Renal cortex interstitium (tissue), 11 donors: ENCODE measurements at regions not wholly inside any gene's neighbourhood (a gene's known extent, or its start where the extent isn't known, plus 50 kb on each side); places are given as distances from the start of the nearest gene placed in this dataset.
"Not testable (repeated sequence)": the region's sequence is repeated elsewhere in the genome, so short reads cannot be mapped to it uniquely, and the experiment has no call there.

Experiments
- DNase-seq, 11 donors: peaks; one replicate each; pipeline ENCODE4 v3.0.0-alpha.2; 2013; ENCODE audit warnings: low read depth in 9 of 11, low spot score in 4 of 11; ENCODE audit errors: extremely low read depth in 1 of 11

DNA sequence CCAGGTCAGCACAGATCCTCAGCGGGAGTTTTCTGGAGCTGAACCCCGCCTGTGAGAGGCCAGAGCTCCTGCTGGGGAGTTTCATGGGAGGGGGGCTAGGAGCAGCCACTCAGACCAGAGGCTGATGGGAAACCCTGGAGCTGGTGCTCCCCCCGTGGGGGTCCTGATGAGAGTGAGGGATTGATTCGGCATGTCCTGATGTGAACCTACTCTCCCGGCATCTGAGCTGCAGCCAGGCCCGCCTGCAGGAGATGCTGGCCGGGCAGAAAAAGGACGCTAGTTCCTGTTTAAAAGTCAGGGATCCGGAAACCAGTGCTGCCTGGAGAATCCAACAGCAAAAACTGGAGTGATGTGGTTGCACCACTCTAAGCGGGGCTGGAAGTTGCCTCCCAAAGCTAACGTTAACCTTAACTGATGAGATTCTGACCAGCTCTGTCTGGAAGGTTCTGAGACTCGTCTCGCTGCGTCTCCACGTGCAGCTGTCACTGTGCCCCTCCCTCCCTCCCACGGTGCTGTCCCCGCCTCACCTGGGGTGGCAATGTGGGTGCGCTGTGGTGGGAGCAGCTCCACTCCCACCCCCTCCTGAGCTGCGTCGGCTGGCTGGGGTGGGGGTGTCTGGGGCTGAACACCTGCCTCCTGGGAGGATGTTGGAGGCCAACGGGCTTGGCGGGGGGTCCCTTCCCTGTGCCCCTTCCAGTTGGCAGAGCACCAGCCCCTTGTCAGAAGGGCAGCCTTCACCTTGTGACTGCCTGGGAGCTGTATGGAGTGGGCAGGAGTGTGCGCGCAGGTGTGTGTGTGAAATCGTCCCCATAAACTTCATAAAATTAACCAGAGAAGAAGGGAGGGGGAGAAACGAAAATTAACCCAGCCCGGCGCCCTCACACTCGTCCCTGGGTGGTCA is 96.0 kb upstream of the LRPAP1 start:
- DNase-seq: not testable (repeated sequence)

DNA sequence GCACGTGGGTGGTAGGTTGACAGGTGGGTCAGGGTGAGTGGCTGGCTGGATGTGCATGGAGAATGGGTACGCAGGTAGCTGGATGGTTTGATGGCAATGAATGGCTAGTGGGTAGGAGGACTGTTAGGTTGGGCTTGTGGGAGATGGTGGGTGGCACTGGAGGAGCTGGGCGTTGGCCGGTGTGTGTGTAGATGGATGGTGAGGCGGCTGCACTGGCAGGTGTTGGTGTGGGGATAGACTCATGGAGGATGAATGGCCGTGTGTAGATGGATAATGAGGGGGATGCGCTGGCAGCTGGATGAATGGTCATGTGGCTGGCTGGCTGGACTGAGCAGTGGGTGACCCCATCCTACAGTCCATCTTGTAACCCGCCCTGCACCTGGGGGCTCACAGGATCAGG is 95.2 kb upstream of the LRPAP1 start:
- DNase-seq: not testable (repeated sequence)

DNA sequence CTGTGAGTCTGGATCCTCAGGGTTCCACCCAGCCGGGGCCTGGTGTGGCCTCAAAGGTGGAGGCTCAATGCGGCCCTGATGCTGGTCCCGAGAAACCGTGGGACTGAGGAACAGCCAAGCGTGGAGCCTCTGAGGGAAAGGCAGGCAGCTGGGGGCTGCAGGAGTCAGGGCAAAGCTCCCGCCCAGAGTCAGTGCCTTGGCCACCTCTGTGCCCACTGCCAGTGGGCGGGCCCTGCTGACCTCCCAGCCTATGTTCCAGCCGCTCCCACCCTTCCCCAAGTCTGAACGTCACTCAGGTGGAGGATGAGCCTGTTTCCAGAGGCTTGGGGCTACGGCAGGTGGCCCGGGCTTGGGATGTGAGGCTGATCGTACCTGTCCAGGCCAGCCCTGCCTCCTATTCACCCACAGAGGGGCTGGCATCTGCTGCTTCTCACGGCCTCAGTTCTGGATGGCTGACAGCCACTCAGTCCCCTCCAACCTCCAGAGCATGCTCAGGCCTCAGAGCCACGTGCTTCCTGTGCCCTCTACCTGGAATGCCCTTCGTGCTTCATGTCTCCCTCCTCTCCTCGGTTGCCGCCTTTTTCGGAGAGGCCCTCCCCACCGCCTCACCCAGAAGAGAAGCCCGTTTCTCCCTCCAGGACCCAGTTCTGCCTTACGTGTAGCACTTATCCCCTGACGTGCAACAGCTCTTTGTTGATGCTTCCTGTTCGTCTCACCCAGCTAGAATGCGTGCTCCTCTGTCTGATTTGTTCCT is 94.1 kb upstream of the LRPAP1 start:
- DNase-seq: not testable (repeated sequence)

DNA sequence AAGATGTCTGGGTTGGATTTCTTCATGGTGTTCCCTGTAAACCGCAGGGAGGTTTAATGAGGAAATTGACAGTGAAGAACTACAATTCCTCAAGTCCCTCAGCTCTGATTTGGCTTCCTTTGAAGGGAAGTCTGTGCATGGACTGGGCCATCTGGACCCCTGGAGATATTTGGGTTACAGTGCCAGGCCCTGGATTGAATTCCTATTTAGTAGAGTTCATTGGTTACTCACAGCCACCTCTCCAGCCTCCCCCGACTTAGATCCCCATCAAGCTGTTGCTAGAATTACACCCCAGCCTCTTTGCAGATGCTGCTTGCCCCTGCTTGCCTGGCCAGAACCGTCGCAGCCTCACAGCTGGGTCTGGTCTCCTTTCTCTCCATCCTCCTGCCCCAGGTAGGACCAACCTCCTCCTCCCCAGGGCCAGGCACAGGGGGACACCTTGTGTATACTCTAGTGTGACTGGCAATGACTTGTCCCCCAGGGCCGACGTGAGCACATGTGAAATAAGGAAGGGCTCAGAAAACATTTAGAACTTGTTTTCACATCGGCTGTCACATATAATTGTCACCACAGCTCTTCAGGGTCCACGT is 93.2 kb upstream of the LRPAP1 start:
- not testable (repeated sequence) for DNase-seq

DNA sequence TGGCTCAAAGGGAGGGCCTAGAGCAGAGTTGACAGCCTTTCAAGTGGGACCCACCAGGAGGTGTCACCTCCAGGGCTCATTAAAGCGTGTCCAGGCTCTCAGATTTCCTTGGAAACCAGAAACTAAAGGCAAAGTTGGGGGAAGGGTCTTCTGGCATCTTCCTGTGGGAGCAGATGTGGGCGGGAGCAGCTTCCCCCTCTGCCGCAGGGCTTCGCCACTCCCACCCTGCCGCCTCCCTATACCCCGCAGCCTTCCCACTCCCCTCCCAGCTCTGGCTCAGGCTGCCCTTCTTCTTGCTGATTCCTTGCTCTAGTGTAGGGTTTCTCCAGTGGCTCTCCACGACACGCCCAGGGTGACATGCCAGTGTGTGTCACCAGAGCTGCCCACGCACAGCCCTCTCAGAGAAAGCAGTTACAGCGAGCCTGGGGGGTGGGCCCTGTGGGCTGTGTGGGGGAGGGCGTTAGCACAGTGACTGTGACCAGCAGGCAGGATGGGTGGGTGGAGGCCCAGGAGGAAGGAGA is 91.6 kb upstream of the LRPAP1 start:
- DNase-seq: peak in 4 of 11 donors; percentile 40 to 49 (median 42)

DNA sequence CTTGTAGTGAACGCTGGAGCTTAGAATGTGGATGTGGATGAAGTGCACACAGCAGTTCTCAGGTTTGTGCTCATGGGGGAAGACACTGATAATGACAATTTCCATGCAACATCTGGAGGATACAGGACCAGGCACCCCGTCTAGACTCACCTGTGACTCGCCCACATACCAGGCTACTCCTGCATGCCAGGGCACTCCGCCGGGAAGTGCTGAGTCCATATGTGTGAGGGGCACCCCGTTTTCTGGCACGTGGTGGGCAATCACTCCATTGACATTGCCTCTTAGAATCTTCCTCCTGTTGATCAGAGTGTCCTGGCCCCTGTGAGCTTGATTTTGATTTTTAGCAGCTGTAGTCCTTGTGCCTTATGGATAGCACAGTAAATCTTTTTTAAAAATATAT is 90.9 kb upstream of the LRPAP1 start:
- DNase-seq: no peak

DNA sequence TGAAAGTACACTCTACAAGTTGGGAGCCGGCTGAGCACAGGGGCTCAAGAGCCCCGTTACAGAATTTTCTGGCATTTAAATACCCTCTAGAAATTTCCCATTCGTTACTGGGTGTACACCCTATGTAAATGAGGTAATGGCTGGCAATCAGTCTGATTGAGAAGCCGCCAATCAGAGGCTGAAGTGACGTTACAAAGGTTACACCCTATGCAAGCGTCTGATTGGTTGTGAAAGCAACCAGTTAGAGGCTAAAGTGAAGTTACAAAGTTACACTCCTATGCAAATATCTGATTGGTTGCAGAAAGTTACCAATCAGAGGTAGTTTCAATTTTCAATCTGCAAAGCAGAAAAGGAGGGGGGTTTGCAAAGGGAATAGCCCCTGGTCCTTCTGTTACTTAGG is 88.1 kb upstream of the LRPAP1 start:
- not testable (repeated sequence) for DNase-seq

DNA sequence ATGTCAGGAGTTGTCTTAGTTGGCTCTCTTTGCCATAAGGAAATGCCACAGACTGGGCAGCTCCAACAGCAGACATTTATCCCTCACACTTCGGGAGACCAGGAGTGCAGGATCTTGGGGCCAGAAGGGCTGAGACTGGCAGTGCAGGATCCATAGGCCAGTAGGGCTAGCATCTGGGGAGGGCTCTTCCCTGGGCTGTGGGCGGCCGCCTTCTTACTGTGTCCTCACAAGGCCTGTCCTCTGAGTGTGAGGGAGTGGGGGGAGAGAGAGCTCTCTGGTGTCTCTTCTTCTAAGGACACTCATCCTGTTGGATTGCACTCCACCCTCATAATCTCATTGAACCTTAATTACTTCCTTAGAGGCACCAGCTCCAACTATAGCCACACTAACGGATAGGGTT is 87.5 kb upstream of the LRPAP1 start:
- DNase-seq: not testable (repeated sequence)

DNA sequence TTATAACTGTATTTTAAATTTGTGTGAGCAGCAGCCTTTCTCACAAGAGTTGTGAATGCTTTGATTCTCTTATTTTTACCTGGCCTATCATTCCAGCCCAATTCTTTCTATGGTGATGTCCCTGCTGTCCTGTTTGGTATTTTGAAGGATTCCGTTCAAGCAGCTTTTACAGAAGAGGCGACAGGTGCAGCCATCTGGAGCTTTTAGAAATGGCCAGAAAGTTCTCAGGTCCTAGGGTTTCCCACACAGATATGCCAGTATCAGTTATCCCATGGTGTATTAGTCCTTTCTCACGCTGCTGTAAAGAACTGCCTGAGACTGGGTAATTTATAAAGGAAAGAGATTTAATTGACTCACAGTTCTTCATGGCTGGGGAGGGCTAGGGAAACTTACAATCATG is 86.1 kb upstream of the LRPAP1 start:
- not testable (repeated sequence) for DNase-seq

DNA sequence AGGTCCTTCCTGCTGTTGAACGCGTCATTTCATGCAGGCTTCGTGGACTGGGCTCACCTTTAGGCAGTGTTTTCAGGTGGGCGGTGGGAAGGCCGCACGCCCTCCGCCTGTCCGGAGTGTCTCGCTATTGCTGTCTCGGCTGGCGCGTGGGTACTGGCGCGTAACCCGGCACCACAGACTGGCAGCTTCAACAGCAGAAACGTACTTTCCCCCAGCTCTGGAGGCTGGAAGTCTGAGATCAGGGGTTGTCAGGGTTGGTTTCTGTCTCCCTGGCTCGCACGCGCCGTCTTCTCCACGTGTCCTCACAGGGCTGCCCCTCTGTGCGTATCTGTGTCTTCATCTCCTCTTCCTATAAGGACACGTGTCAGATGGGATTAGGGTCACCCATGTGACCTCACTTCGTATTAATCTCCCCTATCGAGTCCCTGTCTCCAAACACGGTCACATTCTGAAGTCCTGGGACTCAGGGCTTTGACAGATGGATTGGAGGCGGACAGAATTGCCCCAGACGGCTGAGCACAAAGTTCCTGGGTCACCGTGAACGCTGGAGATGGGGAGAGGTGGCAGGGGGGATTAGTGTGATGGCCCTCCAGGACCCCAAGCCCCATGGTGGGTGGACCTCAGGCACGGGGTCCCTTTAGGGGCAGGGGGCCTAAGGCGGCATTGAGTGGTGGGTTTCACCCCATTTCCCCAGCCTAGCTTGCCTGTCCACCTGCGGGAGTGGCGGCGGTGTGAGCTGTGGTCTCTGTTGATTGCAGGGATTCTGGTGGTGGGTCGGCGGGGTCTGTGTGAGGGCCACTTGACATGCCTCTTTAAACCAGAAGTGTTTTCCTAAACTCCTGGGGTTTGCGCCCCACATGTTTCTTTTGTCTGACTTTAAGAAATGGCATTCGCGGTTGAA is 83.4 kb upstream of the LRPAP1 start:
- DNase-seq: no peak

DNA sequence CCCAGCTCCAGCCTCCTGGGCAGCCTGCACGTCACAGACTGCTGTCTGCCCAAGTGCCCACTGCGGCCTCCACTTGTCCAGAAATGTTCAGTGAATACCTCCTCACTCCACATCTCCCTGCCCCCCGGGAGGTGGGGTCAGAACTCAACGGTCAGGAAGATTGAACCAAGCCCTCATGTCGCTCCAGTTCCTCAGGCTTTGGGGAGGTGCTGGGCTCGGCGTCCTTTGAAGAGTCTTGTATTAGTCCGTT is 82.4 kb upstream of the LRPAP1 start:
- no peak for DNase-seq

DNA sequence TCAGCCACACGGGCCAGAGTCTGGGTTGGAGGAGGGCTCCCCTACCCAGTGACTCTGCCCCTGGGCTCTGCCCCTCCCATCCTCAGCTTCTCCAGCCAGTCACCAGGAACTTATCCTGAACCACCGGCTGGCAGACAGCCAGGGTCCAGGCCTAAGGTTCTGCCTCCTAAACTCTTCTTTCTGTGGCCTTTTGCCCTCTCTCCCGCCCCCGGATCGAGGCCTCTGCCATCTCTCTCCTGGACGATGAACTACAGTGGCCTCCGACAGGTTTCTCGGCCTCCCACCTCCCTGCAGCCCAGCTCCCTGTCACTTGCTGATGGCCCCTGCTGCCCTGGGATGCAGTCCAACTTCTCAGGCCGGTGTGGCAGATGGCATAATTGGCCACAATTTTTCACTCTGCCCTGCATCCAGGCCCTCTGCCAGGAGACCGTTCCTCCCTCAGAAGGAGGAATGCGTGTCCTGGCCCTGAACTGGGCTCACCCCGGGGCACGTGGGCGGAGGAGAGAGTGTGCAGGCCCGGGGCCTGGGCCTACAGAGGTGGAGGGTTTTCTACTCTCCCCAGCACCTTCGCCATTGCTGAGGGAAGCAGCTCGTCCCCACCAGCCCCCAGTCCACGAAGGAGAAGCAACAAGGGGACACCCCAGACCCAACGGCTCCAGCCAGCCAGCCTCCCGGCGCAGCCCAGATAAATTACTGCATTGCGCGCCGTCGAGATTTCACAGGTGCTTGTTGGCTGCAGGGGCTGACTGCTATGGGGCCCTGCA is 81.9 kb upstream of the LRPAP1 start:
- no peak for DNase-seq

DNA sequence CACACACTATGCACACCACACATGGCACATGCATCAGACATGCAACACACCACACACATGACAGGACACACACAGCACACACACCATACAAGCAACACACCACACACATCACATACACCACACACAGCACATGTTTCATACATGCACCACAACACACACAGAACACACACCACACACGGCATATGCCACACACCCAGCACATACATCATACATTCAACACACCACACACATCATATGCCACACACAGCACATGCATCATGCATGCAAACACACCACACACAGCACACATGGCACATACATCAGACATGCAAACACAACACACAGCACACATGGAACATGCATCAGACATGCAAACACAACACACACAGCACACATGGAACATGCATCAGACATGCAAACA is 80.7 kb upstream of the LRPAP1 start:
- no peak for DNase-seq

DNA sequence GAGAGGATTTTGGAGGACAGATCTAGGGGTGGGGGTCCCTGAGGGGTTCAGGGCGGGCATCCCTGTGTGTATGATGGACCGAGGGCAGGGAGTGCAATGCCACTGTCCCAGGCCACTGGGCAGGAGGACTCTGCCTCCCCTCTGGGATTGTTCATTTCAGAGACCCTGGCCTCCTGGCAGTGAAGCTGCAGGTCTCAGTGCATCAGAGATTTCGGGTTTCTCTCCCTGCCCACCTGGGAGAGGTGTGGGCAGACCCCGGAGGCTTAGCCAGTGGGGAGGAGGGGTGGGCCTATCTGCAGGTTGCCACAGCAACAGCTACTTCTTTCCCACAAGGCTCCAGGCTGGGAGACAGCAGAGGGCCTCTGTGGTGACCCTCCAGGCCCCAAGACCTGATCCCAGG is 80.1 kb upstream of the LRPAP1 start:
- DNase-seq: no peak

DNA sequence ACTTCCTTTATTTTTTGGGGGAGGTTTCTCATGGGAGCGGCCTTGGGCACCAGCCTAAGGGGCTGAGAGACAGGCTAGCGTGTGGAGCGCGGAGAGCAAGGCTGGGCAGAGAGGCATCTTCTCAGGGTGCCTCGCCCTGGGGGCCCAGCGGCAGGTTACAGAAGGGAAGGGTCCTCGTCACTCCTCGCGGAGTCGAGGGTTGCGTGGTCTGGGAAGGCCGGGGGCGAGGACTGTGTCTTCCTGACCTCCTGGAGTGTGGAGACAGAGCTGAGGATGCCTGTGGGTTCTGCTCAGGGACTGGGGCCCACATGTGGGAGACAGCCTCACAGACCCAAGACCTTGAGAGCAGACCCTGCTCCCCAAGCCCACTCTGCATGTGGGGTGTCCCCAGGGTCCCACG is 79.6 kb upstream of the LRPAP1 start:
- no peak for DNase-seq

DNA sequence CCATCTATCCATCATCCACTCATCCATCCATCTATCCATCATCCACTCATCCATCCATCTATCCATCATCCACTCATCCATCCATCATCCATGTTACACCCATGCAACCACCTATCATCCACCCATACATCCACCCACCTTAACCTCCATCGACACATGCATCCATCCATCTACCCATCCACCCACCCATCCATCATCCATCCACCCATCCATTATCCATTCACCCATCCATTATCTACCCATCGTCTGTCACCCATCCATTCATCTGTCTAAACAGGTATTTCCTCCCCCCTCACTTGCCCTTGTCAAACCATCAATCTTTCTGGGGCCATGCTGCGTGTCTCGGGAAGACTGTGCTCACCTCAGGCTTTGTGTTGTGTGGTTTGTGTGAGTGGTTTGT is 78.6 kb upstream of the LRPAP1 start:
- not testable (repeated sequence) for DNase-seq

DNA sequence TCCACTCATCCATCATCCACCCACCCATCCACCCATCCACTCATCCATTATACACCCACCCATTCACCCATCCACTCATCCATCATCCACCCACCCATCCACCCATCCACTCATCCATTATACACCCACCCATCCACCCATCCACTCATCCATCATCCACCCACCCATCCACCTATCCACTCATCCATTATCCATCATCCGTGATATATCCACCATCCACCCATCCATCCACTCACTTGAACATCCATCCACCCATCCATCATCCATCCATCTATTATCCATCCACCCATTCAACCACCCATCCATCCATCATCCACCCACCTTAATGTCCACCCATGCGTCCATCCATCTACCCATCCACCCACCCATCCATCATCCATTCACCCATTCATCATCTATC is 77.7 kb upstream of the LRPAP1 start:
- not testable (repeated sequence) for DNase-seq
